GM12891 (cell line): ENCODE measurements at regions not wholly inside any gene's neighbourhood (a gene's known extent, or its start where the extent isn't known, plus 50 kb on each side); places are given as distances from the start of the nearest gene placed in this dataset.

Experiments used
- POLR2A ChIP-seq: IDR thresholded peaks from 2 replicates; pipeline ENCODE4 v1.6.1; 2011; ENCODE audit warnings: low read depth, low read length, control low read depth
- SPI1 ChIP-seq: IDR thresholded peaks from 2 replicates; pipeline ENCODE4 v1.6.1; 2011; ENCODE audit warnings: low read depth, low read length, control low read depth
- TAF1 ChIP-seq: IDR thresholded peaks from 2 replicates; pipeline ENCODE4 v1.6.1; 2011; ENCODE audit warnings: low read depth, low read length, control low read depth

GRCh38 chr6:9101920-9102319 is 666.6 kb upstream of the SLC35B3 start:
- TF ChIP-seq POLR2A (no peak), TAF1 (no peak), SPI1 (no peak)
